HT-29 (cell line): ENCODE measurements at regions not wholly inside any gene's neighbourhood (a gene's known extent, or its start where the extent isn't known, plus 50 kb on each side); places are given as distances from the start of the nearest gene placed in this dataset.

Experiments used
- DNase-seq: peaks from one replicate; pipeline ENCODE4 v3.0.0-alpha.2; 2015; ENCODE audit warnings: low spot score

GRCh38 chr10:31081937-31082840 is 50.5 kb upstream of the ZNF438 start:
- DNase-seq: no peak

- peak; percentile 77 for DNase-seq
Measured at GRCh38 chr10:31083765-31084184, 52.1 kb upstream of the ZNF438 start.

GRCh38 chr10:31087011-31087410 is 55.3 kb upstream of the ZNF438 start:
- DNase-seq: no peak

- DNase-seq: no peak
Measured at GRCh38 chr10:31087851-31088250, 56.2 kb upstream of the ZNF438 start.

- DNase-seq: no peak
Measured at GRCh38 chr10:31090894-31091607, 59.4 kb upstream of the ZNF438 start.

- DNase-seq: no peak
Measured at GRCh38 chr10:31095677-31096560, 64.3 kb upstream of the ZNF438 start.

- DNase-seq: no peak
Measured at GRCh38 chr10:31098046-31098445, 66.4 kb upstream of the ZNF438 start.

GRCh38 chr10:31099094-31099493 is 67.4 kb upstream of the ZNF438 start:
- no peak for DNase-seq

- peak; percentile 93 for DNase-seq
Measured at GRCh38 chr10:31099664-31100063, 68.0 kb upstream of the ZNF438 start.

- peak; percentile 36 for DNase-seq
Measured at GRCh38 chr10:31100115-31100601, 68.5 kb upstream of the ZNF438 start.

GRCh38 chr10:31100662-31101061 is 69.0 kb upstream of the ZNF438 start:
- no peak for DNase-seq

GRCh38 chr10:31101123-31101522 is 69.5 kb upstream of the ZNF438 start:
- DNase-seq: peak; percentile 65

GRCh38 chr10:31102421-31102820 is 70.8 kb upstream of the ZNF438 start:
- DNase-seq: no peak

- DNase-seq: no peak
Measured at GRCh38 chr10:31103112-31103511, 71.4 kb upstream of the ZNF438 start.

- no peak for DNase-seq
Measured at GRCh38 chr10:31112961-31113360, 81.3 kb upstream of the ZNF438 start.

- no peak for DNase-seq
Measured at GRCh38 chr10:31116226-31116625, 84.6 kb upstream of the ZNF438 start.

- no peak for DNase-seq
Measured at GRCh38 chr10:31118556-31118955, 86.9 kb upstream of the ZNF438 start.

GRCh38 chr10:31120392-31120791 is 88.7 kb upstream of the ZNF438 start:
- no peak for DNase-seq

GRCh38 chr10:31120961-31121685 is 89.5 kb upstream of the ZNF438 start:
- no peak for DNase-seq

GRCh38 chr10:31121757-31122577 is 90.3 kb upstream of the ZNF438 start:
- DNase-seq: no peak
